IMR-90 (cell line): ENCODE measurements at regions not wholly inside any gene's neighbourhood (a gene's known extent, or its start where the extent isn't known, plus 50 kb on each side); places are given as distances from the start of the nearest gene placed in this dataset.
A peak's percentile ranks its signal among the peaks of the same experiment; 100 is the strongest.

Source experiments
- ATAC-seq: fragments of 200-7000 bp; cut with Tn5 transposase; 2 replicates; pipeline ENCODE4 v1.9.1; 2020; ENCODE audit warnings: low read depth, mild to moderate bottlenecking, moderate library complexity
- BruUV-seq: library from RNA; stranded (reverse); fragments of 400-500 nt; replicated peaks from 2 replicates; lab custom pipeline; 2021; lab: Mats Ljungman, UMichigan
- CTCF ChIA-PET: fragments of 300-600 bp; formaldehyde crosslinking; extraction: SDS; loops from one replicate; lab custom pipeline; 2021; ENCODE audit warnings: antibody characterized with exemption; lab: Yijun Ruan, JAX
- POLR2A ChIA-PET: fragments of 300-600 bp; sonication (Branson Sonifier 250); formaldehyde crosslinking; loops from one replicate; lab custom pipeline; 2022; ENCODE audit warnings: antibody characterized with exemption; ENCODE audit not compliant: unreplicated experiment; lab: Charles Lee
- DNase-seq: peaks from one replicate; pipeline ENCODE4 v3.0.0; 2013
- H2AFZ ChIP-seq: replicated peaks from 2 replicates; pipeline ENCODE3; 2013; ENCODE audit warnings: low read length, mild to moderate bottlenecking; ENCODE audit not compliant: poor library complexity
- H2AK5ac ChIP-seq: 2 replicates; pipeline ENCODE4 v1.6.1; 2013; ENCODE audit warnings: low read depth, low read length, inconsistent platforms
- H2AK9ac ChIP-seq: replicated peaks from 2 replicates; pipeline ENCODE3; 2013; ENCODE audit warnings: mild to moderate bottlenecking, low read depth, low read length, moderate library complexity; ENCODE audit not compliant: poor library complexity
- H2BK120ac ChIP-seq: 2 replicates; pipeline ENCODE4 v1.6.1; 2013; ENCODE audit warnings: low read depth, low read length, inconsistent platforms
- H2BK15ac ChIP-seq: 3 replicates; pipeline ENCODE4 v1.6.1; 2013; ENCODE audit warnings: low read depth, low read length, inconsistent platforms
- H2BK20ac ChIP-seq: 2 replicates; pipeline ENCODE4 v1.6.1; 2013; ENCODE audit warnings: low read depth, mild to moderate bottlenecking, inconsistent platforms, low read length, moderate library complexity
- H2BK5ac ChIP-seq: 2 replicates; pipeline ENCODE4 v1.6.1; 2013; ENCODE audit warnings: mild to moderate bottlenecking, low read depth, low read length, inconsistent platforms; ENCODE audit not compliant: poor library complexity, severe bottlenecking
- H3K14ac ChIP-seq: replicated peaks from 2 replicates; pipeline ENCODE4 v1.6.1; 2013; ENCODE audit warnings: low read depth, low read length, inconsistent platforms
- H3K18ac ChIP-seq: 2 replicates; pipeline ENCODE4 v1.6.1; 2013; ENCODE audit warnings: low read depth, low read length, control low read depth
- H3K23ac ChIP-seq: 2 replicates; pipeline ENCODE4 v1.6.1; 2013; ENCODE audit warnings: low read depth, low read length, inconsistent platforms
- H3K27ac ChIP-seq: 2 replicates; pipeline ENCODE4 v1.5.1; 2013; ENCODE audit warnings: mild to moderate bottlenecking, control low read depth, low read length; ENCODE audit not compliant: insufficient read depth
- H3K27me3 ChIP-seq: 2 replicates; pipeline ENCODE4 v1.6.1; 2013; ENCODE audit warnings: low read length; ENCODE audit not compliant: control insufficient read depth, insufficient read depth
- H3K36me3 ChIP-seq: 2 replicates; pipeline ENCODE4 v1.6.1; 2013; ENCODE audit warnings: low read length, mixed read lengths; ENCODE audit not compliant: control insufficient read depth, insufficient read depth
- H3K4ac ChIP-seq: 2 replicates; pipeline ENCODE4 v1.6.1; 2013; ENCODE audit warnings: low read depth, low read length, inconsistent platforms
- H3K4me1 ChIP-seq: 2 replicates; pipeline ENCODE4 v1.6.1; 2013; ENCODE audit warnings: low read length, mixed read lengths; ENCODE audit not compliant: control insufficient read depth, insufficient read depth
- H3K4me2 ChIP-seq: 2 replicates; pipeline ENCODE4 v1.6.1; 2013; ENCODE audit warnings: low read depth, mild to moderate bottlenecking, control low read depth, low read length, moderate library complexity
- H3K4me3 ChIP-seq: 2 replicates; pipeline ENCODE4 v1.5.1; 2013; ENCODE audit warnings: low read depth, mild to moderate bottlenecking, control low read depth, low read length, moderate library complexity; ENCODE audit not compliant: insufficient read depth
- H3K56ac ChIP-seq: 2 replicates; pipeline ENCODE4 v1.6.1; 2013; ENCODE audit warnings: low read length, inconsistent platforms; ENCODE audit not compliant: insufficient read depth; ENCODE audit errors: extremely low read depth
- H3K79me1 ChIP-seq, 2 experiments: 2 replicates each; pipeline ENCODE4 v1.6.1; 2013; ENCODE audit warnings: low read length in 2 of 2, inconsistent platforms in 1 of 2, low read depth in 1 of 2
- H3K9ac ChIP-seq: 2 replicates; pipeline ENCODE4 v1.6.1; 2013; ENCODE audit warnings: low read depth, low read length, control low read depth
- H3K9me1 ChIP-seq: 2 replicates; pipeline ENCODE4 v1.6.1; 2013; ENCODE audit warnings: low read length, inconsistent platforms; ENCODE audit not compliant: insufficient read depth
- H3K9me3 ChIP-seq: 2 replicates; pipeline ENCODE4 v1.6.1; 2013; ENCODE audit warnings: low read length; ENCODE audit not compliant: control insufficient read depth, insufficient read depth
- H4K20me1 ChIP-seq: 2 replicates; pipeline ENCODE4 v1.6.1; 2013; ENCODE audit warnings: low read length, inconsistent platforms; ENCODE audit not compliant: insufficient read depth
- H4K5ac ChIP-seq: 2 replicates; pipeline ENCODE4 v1.6.1; 2013; ENCODE audit warnings: mild to moderate bottlenecking, low read depth, low read length, control low read depth
- H4K8ac ChIP-seq, 2 experiments: 2 replicates each; pipeline ENCODE4 v1.6.1; 2013; ENCODE audit warnings: low read depth in 2 of 2, low read length in 2 of 2, control low read depth in 1 of 2, inconsistent platforms in 1 of 2
- H4K91ac ChIP-seq: 2 replicates; pipeline ENCODE4 v1.6.1; 2013; ENCODE audit warnings: low read depth, low read length, inconsistent platforms; ENCODE audit not compliant: insufficient read depth
- BHLHE40 ChIP-seq: fragments of 150-350 bp; IDR thresholded peaks from 2 replicates; pipeline ENCODE4 v1.6.1; 2016; ENCODE audit warnings: mild to moderate bottlenecking, low read depth, low read length
- MAZ ChIP-seq: IDR thresholded peaks from 2 replicates; pipeline ENCODE4 v1.6.1; 2012; ENCODE audit warnings: low read depth, mild to moderate bottlenecking, low read length, improper control_type of control experiment, moderate library complexity, borderline replicate concordance
- NFE2L2 ChIP-seq: fragments of 150-350 bp; IDR thresholded peaks from 2 replicates; pipeline ENCODE4 v1.6.1; 2016; ENCODE audit warnings: low read depth, mild to moderate bottlenecking, low read length
- WGBS, 2 experiments: methylation state at CpG; one replicate each; pipeline versions ENCODE4 v1.1.5 to v1.1.7; 2013; ENCODE audit warnings: missing lambda C conversion rate in 2 of 2; ENCODE audit not compliant: insufficient read length in 1 of 2; ENCODE audit errors: extremely low coverage in 2 of 2; 5-methylcytosine and 5-hydroxymethylcytosine counted together
- dilution Hi-C: fragments of 300-500 bp; cut with HindIII; formaldehyde crosslinking; loops from one replicate; pipeline ENCODE4 v1.14.3; 2018; ENCODE audit warnings: low sequenced_read_pairs; ENCODE audit not compliant: unreplicated experiment
- in situ Hi-C: fragments of 300-500 bp; cut with MboI; formaldehyde crosslinking; loops from 3 replicates; pipeline ENCODE4 v1.14.3; 2019; ENCODE audit warnings: low sequenced_read_pairs, inconsistent platforms, mixed read lengths
- intact Hi-C: fragments of 100-400 bp; cut with micrococcal nuclease; formaldehyde crosslinking; loops from 2 replicates; pipeline ENCODE4 v1.10.0; 2022
- TF ChIP-seq, protein P1 (sequence below): fragments of 150-350 bp; IDR thresholded peaks from 2 replicates; pipeline ENCODE4 v1.6.1; 2016; ENCODE audit warnings: low read depth, mild to moderate bottlenecking, low read length, moderate library complexity, borderline replicate concordance
- TF ChIP-seq, protein P2 (sequence below): conservative IDR thresholded peaks from 2 replicates; pipeline ENCODE4 v1.5.1; 2012; ENCODE audit warnings: mild to moderate bottlenecking, low read depth, low read length, improper control_type of control experiment

GRCh38 chr12:114742363-114742762 is 58.4 kb upstream of the TBX3 start:
- TF ChIP-seq MAZ (no peak), BHLHE40 (no peak), NFE2L2 (no peak)
- TF ChIP-seq, protein P1, sequence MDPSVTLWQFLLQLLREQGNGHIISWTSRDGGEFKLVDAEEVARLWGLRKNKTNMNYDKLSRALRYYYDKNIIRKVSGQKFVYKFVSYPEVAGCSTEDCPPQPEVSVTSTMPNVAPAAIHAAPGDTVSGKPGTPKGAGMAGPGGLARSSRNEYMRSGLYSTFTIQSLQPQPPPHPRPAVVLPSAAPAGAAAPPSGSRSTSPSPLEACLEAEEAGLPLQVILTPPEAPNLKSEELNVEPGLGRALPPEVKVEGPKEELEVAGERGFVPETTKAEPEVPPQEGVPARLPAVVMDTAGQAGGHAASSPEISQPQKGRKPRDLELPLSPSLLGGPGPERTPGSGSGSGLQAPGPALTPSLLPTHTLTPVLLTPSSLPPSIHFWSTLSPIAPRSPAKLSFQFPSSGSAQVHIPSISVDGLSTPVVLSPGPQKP, result no peak
- TF ChIP-seq, protein P2, sequence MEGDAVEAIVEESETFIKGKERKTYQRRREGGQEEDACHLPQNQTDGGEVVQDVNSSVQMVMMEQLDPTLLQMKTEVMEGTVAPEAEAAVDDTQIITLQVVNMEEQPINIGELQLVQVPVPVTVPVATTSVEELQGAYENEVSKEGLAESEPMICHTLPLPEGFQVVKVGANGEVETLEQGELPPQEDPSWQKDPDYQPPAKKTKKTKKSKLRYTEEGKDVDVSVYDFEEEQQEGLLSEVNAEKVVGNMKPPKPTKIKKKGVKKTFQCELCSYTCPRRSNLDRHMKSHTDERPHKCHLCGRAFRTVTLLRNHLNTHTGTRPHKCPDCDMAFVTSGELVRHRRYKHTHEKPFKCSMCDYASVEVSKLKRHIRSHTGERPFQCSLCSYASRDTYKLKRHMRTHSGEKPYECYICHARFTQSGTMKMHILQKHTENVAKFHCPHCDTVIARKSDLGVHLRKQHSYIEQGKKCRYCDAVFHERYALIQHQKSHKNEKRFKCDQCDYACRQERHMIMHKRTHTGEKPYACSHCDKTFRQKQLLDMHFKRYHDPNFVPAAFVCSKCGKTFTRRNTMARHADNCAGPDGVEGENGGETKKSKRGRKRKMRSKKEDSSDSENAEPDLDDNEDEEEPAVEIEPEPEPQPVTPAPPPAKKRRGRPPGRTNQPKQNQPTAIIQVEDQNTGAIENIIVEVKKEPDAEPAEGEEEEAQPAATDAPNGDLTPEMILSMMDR, result no peak
- intact Hi-C loops, result no loop called here
- no peak for DNase-seq

More at GRCh38 chr12:114742363-114742762, 58.4 kb upstream of the TBX3 start:
- no peak overlapping the region for H3K4me3 ChIP-seq
- no peak overlapping the region for H2BK120ac ChIP-seq
- no peak overlapping the region for H3K9ac ChIP-seq
- peaks cover 15% of the 10 kb centered on the region for H3K9me1 ChIP-seq
- WGBS, 2 experiments, result 74% methylated on average over 5 of the region's 9 CpGs; no CpG with 5 or more reads in 1 of the 2 experiments
- no peak overlapping the region; the same call in 1 of the 2 replicates for H4K91ac ChIP-seq
- H3K79me1 ChIP-seq, result peaks cover 0 to 5% of the 10 kb centered on the region in 2 experiments; a peak in 1 of 4 replicates
- H3K9me3 ChIP-seq, result no peaks in the 10 kb centered on the region
- peak overlapping the region; percentile 25; the same call in 1 of the 2 replicates for H2BK20ac ChIP-seq
- POLR2A ChIA-PET, result no interaction called here
- CTCF ChIA-PET, result interaction anchor here (0.6 kb wide), 1 partner anchor 290 kb away, joined by 3 read pairs; no protein-coding TSS in a partner anchor
- H3K14ac ChIP-seq, result no peak overlapping the region
- H3K27me3 ChIP-seq, result no peaks in the 10 kb centered on the region
- peak overlapping the region; percentile 46 for H2AK5ac ChIP-seq
- no peak overlapping the region for H3K56ac ChIP-seq
- H2BK15ac ChIP-seq, result no peak overlapping the region
- H3K36me3 ChIP-seq, result no peaks in the 10 kb centered on the region
- H3K4me2 ChIP-seq, result no peak overlapping the region
- no peak overlapping the region for H3K27ac ChIP-seq
- peak overlapping the region; percentile 28 for H3K4ac ChIP-seq
- H3K18ac ChIP-seq, result no peak overlapping the region
- no peak overlapping the region for H3K23ac ChIP-seq
- H2BK5ac ChIP-seq, result no peak overlapping the region
- peaks cover 24% of the 10 kb centered on the region for H3K4me1 ChIP-seq
- in situ Hi-C loops, result no loop called here
- no peak overlapping the region for H4K5ac ChIP-seq
- no peak overlapping the region for H2AK9ac ChIP-seq
- no peak overlapping the region for H4K8ac ChIP-seq
- H4K20me1 ChIP-seq, result no peaks in the 10 kb centered on the region; the same call in 1 of the 2 replicates
- BruUV-seq, result no TSS peak
- ATAC-seq, result no peak
- dilution Hi-C loops, result no loop called here
- peak overlapping the region; percentile 10 for H2AFZ ChIP-seq
